ENCODE measurements at regions not wholly inside any gene's neighbourhood (a gene's known extent, or its start where the extent isn't known, plus 50 kb on each side); places are given as distances from the start of the nearest gene placed in this dataset.
"Not testable (repeated sequence)": the region's sequence is repeated elsewhere in the genome, so short reads cannot be mapped to it uniquely, and the experiment has no call there.

- Histone ChIP-seq H2AK5ac (ENCODE audit: insufficient read length, low read length) (no peak overlapping the region), H3K9ac (ENCODE audit: extremely low read depth, insufficient read length, low read length) (no peak overlapping the region), H2BK5ac (ENCODE audit: insufficient read length, low read length) (no peak overlapping the region), H3K27ac (ENCODE audit: insufficient read length, low read depth, low read length) (no peak overlapping the region), H3K4ac (ENCODE audit: low read depth, low read length) (no peak overlapping the region), H2AFZ (ENCODE audit: low read length) (no peak overlapping the region), H3K56ac (ENCODE audit: insufficient read length, low read depth, low read length) (no peak overlapping the region), H3K23me2 (ENCODE audit: insufficient read length, low read depth, low read length, poor library complexity, severe bottlenecking) (no peaks in the 10 kb centered on the region), H4K20me1 (ENCODE audit: control insufficient read depth, insufficient read depth, insufficient read length) (no peaks in the 10 kb centered on the region), H2BK20ac (ENCODE audit: low read depth, low read length, poor library complexity, severe bottlenecking) (no peak overlapping the region), H3K27me3 (ENCODE audit: insufficient read depth, low read length) (no peaks in the 10 kb centered on the region), H3K79me2 (ENCODE audit: insufficient read depth, low read length) (no peaks in the 10 kb centered on the region), H3K18ac (ENCODE audit: insufficient read length, low read depth, low read length) (no peak overlapping the region), H2BK120ac (ENCODE audit: low read depth, low read length, poor library complexity, severe bottlenecking) (no peak overlapping the region), H3K9me3 (ENCODE audit: control insufficient read depth, low read depth, low read length) (no peaks in the 10 kb centered on the region), H2BK12ac (ENCODE audit: insufficient read length, low read depth, low read length) (no peak overlapping the region), H4K8ac (replicated peaks; ENCODE audit: insufficient read length, low read depth, low read length) (no peak overlapping the region), H2BK15ac (ENCODE audit: low read depth, low read length) (no peak overlapping the region), H3K14ac (ENCODE audit: insufficient read depth, low read length) (no peak overlapping the region), H4K91ac (ENCODE audit: insufficient read length, low read depth, low read length) (no peak overlapping the region), H3T11ph (ENCODE audit: low read length) (no peak overlapping the region), H3K79me1 (ENCODE audit: insufficient read depth, low read depth, low read length, poor library complexity, severe bottlenecking) (no peaks in the 10 kb centered on the region), H3K23ac (ENCODE audit: insufficient read length, low read depth, low read length) (no peak overlapping the region), H3K4me2 (ENCODE audit: insufficient read depth, insufficient read length, low read length) (no peak overlapping the region), H4K5ac (ENCODE audit: insufficient read length, low read depth, low read length) (no peak overlapping the region), H3K4me1 (ENCODE audit: insufficient read depth, low read length) (no peaks in the 10 kb centered on the region)
- TF ChIP-seq CTCF (conservative IDR thresholded peaks at IDR 0.05) = no peak
- H3K4me1 Mint-ChIP-seq = no peaks in the 10 kb centered on the region
- no CpG with 5 or more reads among the region's 1 CpG for WGBS (ENCODE audit: extremely low coverage, insufficient read length, low lambda C conversion rate)
- H3K4me3 Mint-ChIP-seq = no peak overlapping the region
- no peak overlapping the region for H3K27ac Mint-ChIP-seq
- DNase-seq = no peak
- peaks cover 34 to 37% of the 10 kb centered on the region in 2 experiments for H3K9me3 Mint-ChIP-seq
- H3K27me3 Mint-ChIP-seq (ENCODE audit: low read depth) = peaks cover 15% of the 10 kb centered on the region
- H3K36me3 Mint-ChIP-seq (ENCODE audit: insufficient read depth in 1 of 3, low read depth in 3 of 3) = peaks cover 0 to 5% (median 4%) of the 10 kb centered on the region in 3 experiments; a peak in 5 of 7 replicates
These were observed 64.3 kb upstream of the SHANK2 start for GRCh38 chr11:71316701-71317100.

GRCh38 chr11:71312616-71313015, 60.2 kb upstream of the SHANK2 start:
- H3K9me3 Mint-ChIP-seq = peaks cover 19 to 20% of the 10 kb centered on the region in 2 experiments
- H3K4me3 Mint-ChIP-seq; H2AFZ ChIP-seq (ENCODE audit: low read length); H2BK20ac ChIP-seq (ENCODE audit: low read depth, low read length, poor library complexity, severe bottlenecking); H3K4me1 Mint-ChIP-seq; H4K5ac ChIP-seq (ENCODE audit: insufficient read length, low read depth, low read length); H3K79me1 ChIP-seq (ENCODE audit: insufficient read depth, low read depth, low read length, poor library complexity, severe bottlenecking); H3K14ac ChIP-seq (ENCODE audit: insufficient read depth, low read length); H2BK5ac ChIP-seq (ENCODE audit: insufficient read length, low read length); H4K20me1 ChIP-seq (ENCODE audit: control insufficient read depth, insufficient read depth, insufficient read length); H4K8ac ChIP-seq (replicated peaks; ENCODE audit: insufficient read length, low read depth, low read length); H3K27ac ChIP-seq (ENCODE audit: insufficient read length, low read depth, low read length); H3K4me1 ChIP-seq (ENCODE audit: insufficient read depth, low read length); H3K18ac ChIP-seq (ENCODE audit: insufficient read length, low read depth, low read length); H2AK5ac ChIP-seq (ENCODE audit: insufficient read length, low read length); H3K9ac ChIP-seq (ENCODE audit: extremely low read depth, insufficient read length, low read length); DNase-seq; H3K4ac ChIP-seq (ENCODE audit: low read depth, low read length); H3K4me2 ChIP-seq (ENCODE audit: insufficient read depth, insufficient read length, low read length); H3K23me2 ChIP-seq (ENCODE audit: insufficient read length, low read depth, low read length, poor library complexity, severe bottlenecking); H3K79me2 ChIP-seq (ENCODE audit: insufficient read depth, low read length); H3K56ac ChIP-seq (ENCODE audit: insufficient read length, low read depth, low read length); H2BK12ac ChIP-seq (ENCODE audit: insufficient read length, low read depth, low read length); H3K23ac ChIP-seq (ENCODE audit: insufficient read length, low read depth, low read length); H3K36me3 Mint-ChIP-seq (ENCODE audit: insufficient read depth in 1 of 3, low read depth in 3 of 3); H3K27me3 ChIP-seq (ENCODE audit: insufficient read depth, low read length); H4K91ac ChIP-seq (ENCODE audit: insufficient read length, low read depth, low read length); H2BK120ac ChIP-seq (ENCODE audit: low read depth, low read length, poor library complexity, severe bottlenecking); H3T11ph ChIP-seq (ENCODE audit: low read length); H3K27ac Mint-ChIP-seq; H2BK15ac ChIP-seq (ENCODE audit: low read depth, low read length); H3K9me3 ChIP-seq (ENCODE audit: control insufficient read depth, low read depth, low read length): not testable (repeated sequence)
- peaks cover 20% of the 10 kb centered on the region for H3K27me3 Mint-ChIP-seq (ENCODE audit: low read depth)
- WGBS (ENCODE audit: extremely low coverage, insufficient read length, low lambda C conversion rate) = no CpG with 5 or more reads among the region's 9 CpGs

All from H9 (cell line).